ENCODE measurements at regions not wholly inside any gene's neighbourhood (a gene's known extent, or its start where the extent isn't known, plus 50 kb on each side); places are given as distances from the start of the nearest gene placed in this dataset.
A peak's percentile ranks its signal among the peaks of the same experiment; 100 is the strongest.

GRCh38 chr5:12071455-12071854 is 167.2 kb upstream of the CTNND2 start:
- H3K36me3 ChIP-seq (ENCODE audit: insufficient read depth, low read length): no peaks in the 10 kb centered on the region
- no peaks in the 10 kb centered on the region for H3K27me3 ChIP-seq (ENCODE audit: insufficient read depth, low read length, poor library complexity)
- no peak overlapping the region for H3K4me2 ChIP-seq (ENCODE audit: insufficient read depth, low read length)
- no peak overlapping the region for H3K9ac ChIP-seq (ENCODE audit: low read depth, low read length)
- no peak for TF ChIP-seq EZH2 (IDR thresholded peaks at IDR 0.05; ENCODE audit: borderline replicate concordance, low read depth, low read length, severe bottlenecking)
- no peak for TF ChIP-seq CTCF (IDR thresholded peaks at IDR 0.05; ENCODE audit: borderline replicate concordance, extremely low read depth, low read length, poor library complexity, severe bottlenecking)
- DNase-seq: no peak
- no peak overlapping the region for H3K4me3 ChIP-seq (ENCODE audit: low read depth in 1 of 2, low read length in 2 of 2)
- H3K79me2 ChIP-seq (ENCODE audit: insufficient read depth, low read length): no peaks in the 10 kb centered on the region
- ATAC-seq (ENCODE audit: insufficient read depth, low read depth): no peak
- H3K4me1 ChIP-seq (ENCODE audit: insufficient read depth, low read length): no peaks in the 10 kb centered on the region
- no peak overlapping the region for H2AFZ ChIP-seq (ENCODE audit: low read depth, low read length)
- H4K20me1 ChIP-seq (ENCODE audit: insufficient read depth, low read length): no peaks in the 10 kb centered on the region
- no peak overlapping the region for H3K27ac ChIP-seq (ENCODE audit: low read length)
- H3K9me3 ChIP-seq (ENCODE audit: insufficient read depth, low read length, severe bottlenecking): no peaks in the 10 kb centered on the region

GRCh38 chr5:12023614-12024241 is 119.5 kb upstream of the CTNND2 start:
- no peak overlapping the region for H3K9ac ChIP-seq (ENCODE audit: low read depth, low read length)
- no peaks in the 10 kb centered on the region for H3K36me3 ChIP-seq (ENCODE audit: insufficient read depth, low read length)
- no peak overlapping the region for H3K4me3 ChIP-seq (ENCODE audit: low read depth in 1 of 2, low read length in 2 of 2)
- H3K27ac ChIP-seq (ENCODE audit: low read length): no peak overlapping the region
- peaks cover 18% of the 10 kb centered on the region for H3K9me3 ChIP-seq (ENCODE audit: insufficient read depth, low read length, severe bottlenecking)
- H3K4me2 ChIP-seq (ENCODE audit: insufficient read depth, low read length): no peak overlapping the region
- H2AFZ ChIP-seq (ENCODE audit: low read depth, low read length): no peak overlapping the region
- DNase-seq: no peak
- no peaks in the 10 kb centered on the region for H3K79me2 ChIP-seq (ENCODE audit: insufficient read depth, low read length)
- TF ChIP-seq EZH2 (IDR thresholded peaks at IDR 0.05; ENCODE audit: borderline replicate concordance, low read depth, low read length, severe bottlenecking): no peak
- peak; percentile 76 for TF ChIP-seq CTCF (IDR thresholded peaks at IDR 0.05; ENCODE audit: borderline replicate concordance, extremely low read depth, low read length, poor library complexity, severe bottlenecking)
- no peaks in the 10 kb centered on the region for H4K20me1 ChIP-seq (ENCODE audit: insufficient read depth, low read length)
- H3K27me3 ChIP-seq (ENCODE audit: insufficient read depth, low read length, poor library complexity): no peaks in the 10 kb centered on the region
- 0 out of 3 replicates have a peak, but pooled peaks have one; percentile 58 for ATAC-seq (ENCODE audit: insufficient read depth, low read depth)
- H3K4me1 ChIP-seq (ENCODE audit: insufficient read depth, low read length): no peaks in the 10 kb centered on the region

- no peak for ATAC-seq (ENCODE audit: insufficient read depth, low read depth)
- no peaks in the 10 kb centered on the region for H3K79me2 ChIP-seq (ENCODE audit: insufficient read depth, low read length)
These were observed 118.2 kb upstream of the CTNND2 start for GRCh38 chr5:12022444-12022843.

More at GRCh38 chr5:12022444-12022843, 118.2 kb upstream of the CTNND2 start:
- Histone ChIP-seq H2AFZ (ENCODE audit: low read depth, low read length) (no peak overlapping the region), H3K27me3 (ENCODE audit: insufficient read depth, low read length, poor library complexity) (no peaks in the 10 kb centered on the region), H3K36me3 (ENCODE audit: insufficient read depth, low read length) (no peaks in the 10 kb centered on the region), H3K9ac (ENCODE audit: low read depth, low read length) (no peak overlapping the region), H3K9me3 (ENCODE audit: insufficient read depth, low read length, severe bottlenecking) (peaks cover 5% of the 10 kb centered on the region), H3K4me1 (ENCODE audit: insufficient read depth, low read length) (no peaks in the 10 kb centered on the region), H3K4me2 (ENCODE audit: insufficient read depth, low read length) (no peak overlapping the region), H4K20me1 (ENCODE audit: insufficient read depth, low read length) (no peaks in the 10 kb centered on the region), H3K27ac (ENCODE audit: low read length) (no peak overlapping the region), H3K4me3 (ENCODE audit: low read depth in 1 of 2, low read length in 2 of 2) (no peak overlapping the region)
- no peak for TF ChIP-seq CTCF (IDR thresholded peaks at IDR 0.05; ENCODE audit: borderline replicate concordance, extremely low read depth, low read length, poor library complexity, severe bottlenecking)
- no peak for TF ChIP-seq EZH2 (IDR thresholded peaks at IDR 0.05; ENCODE audit: borderline replicate concordance, low read depth, low read length, severe bottlenecking)
- no peak for DNase-seq
